Fibroblast of mammary gland (primary cell): ENCODE measurements at regions not wholly inside any gene's neighbourhood (a gene's known extent, or its start where the extent isn't known, plus 50 kb on each side); places are given as distances from the start of the nearest gene placed in this dataset.

Source experiments
- DNase-seq: peaks from one replicate; pipeline ENCODE4 v3.0.0-alpha.2; 2010; ENCODE audit warnings: low read depth
- H3K4me3 ChIP-seq: 2 replicates; pipeline ENCODE4 v1.5.1; 2011; ENCODE audit warnings: low read depth, mild to moderate bottlenecking, low read length, moderate library complexity; ENCODE audit not compliant: control insufficient read depth
- TF ChIP-seq, protein P1 (sequence below): conservative IDR thresholded peaks from 2 replicates; pipeline ENCODE4 v1.5.1; 2011; ENCODE audit warnings: low read depth, low read length, inconsistent platforms; ENCODE audit not compliant: control insufficient read depth, insufficient read depth

DNA sequence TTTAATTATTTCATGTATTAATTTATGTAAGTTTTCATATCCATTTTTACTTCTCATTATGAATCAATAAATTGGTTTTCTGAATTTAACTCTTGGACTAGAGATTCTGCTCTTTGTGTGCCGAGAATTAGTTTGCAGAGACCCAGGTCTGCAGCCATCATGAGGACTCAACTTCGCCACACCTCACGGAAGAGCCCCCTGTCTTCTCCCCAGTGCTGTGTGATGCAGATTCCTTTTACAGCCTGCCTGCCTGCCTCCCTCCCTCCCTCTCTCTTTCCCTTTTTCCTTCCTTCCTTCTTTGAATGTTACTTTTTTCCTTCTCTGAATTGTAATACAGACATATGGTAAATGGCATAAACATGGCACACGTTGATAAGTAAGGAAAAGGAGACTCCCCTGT, 947.7 kb downstream of the TBC1D22A start:
- no peak overlapping the region for H3K4me3 ChIP-seq
- TF ChIP-seq, protein P1, sequence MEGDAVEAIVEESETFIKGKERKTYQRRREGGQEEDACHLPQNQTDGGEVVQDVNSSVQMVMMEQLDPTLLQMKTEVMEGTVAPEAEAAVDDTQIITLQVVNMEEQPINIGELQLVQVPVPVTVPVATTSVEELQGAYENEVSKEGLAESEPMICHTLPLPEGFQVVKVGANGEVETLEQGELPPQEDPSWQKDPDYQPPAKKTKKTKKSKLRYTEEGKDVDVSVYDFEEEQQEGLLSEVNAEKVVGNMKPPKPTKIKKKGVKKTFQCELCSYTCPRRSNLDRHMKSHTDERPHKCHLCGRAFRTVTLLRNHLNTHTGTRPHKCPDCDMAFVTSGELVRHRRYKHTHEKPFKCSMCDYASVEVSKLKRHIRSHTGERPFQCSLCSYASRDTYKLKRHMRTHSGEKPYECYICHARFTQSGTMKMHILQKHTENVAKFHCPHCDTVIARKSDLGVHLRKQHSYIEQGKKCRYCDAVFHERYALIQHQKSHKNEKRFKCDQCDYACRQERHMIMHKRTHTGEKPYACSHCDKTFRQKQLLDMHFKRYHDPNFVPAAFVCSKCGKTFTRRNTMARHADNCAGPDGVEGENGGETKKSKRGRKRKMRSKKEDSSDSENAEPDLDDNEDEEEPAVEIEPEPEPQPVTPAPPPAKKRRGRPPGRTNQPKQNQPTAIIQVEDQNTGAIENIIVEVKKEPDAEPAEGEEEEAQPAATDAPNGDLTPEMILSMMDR = no peak
- DNase-seq = no peak

DNA sequence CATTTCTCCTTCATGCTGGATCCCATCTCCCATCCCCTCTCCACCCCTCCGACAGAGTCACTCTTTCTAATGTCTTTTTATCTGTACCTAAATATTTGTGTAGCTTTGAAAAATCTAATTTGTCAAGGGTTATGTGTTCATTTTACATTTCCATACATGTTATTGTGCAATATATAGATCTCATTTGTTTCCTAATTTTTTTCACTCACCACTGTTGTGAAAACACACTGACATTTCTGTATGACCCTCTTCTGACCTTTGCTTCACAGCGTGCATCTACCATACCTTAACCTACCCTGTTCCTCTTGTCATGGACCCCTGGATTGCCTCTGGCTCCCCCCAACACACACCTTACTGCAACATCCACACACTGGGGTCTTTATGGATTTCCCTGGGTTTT, 942.9 kb downstream of the TBC1D22A start:
- H3K4me3 ChIP-seq = no peak overlapping the region
- DNase-seq = no peak
- TF ChIP-seq, protein P1 = no peak

DNA sequence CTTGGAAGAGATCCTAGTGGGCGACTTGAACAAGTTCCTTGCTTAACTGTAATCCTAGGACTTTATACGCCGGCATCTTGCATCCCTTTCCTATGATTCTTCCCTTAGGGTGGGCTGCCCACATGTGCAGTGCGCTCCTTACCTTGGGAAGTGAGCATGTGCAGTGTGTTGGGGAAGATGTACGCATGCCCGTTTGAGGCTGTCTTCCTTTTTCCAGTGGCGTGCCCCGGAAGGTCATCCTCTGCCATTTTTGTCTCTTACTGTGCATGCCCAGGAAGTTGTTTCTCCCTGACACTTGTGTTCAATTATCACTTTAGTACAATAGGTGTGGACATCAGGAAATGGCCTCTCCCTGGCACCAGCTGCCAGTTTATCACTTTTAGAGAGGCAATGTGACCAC, 936.5 kb downstream of the TBC1D22A start:
- H3K4me3 ChIP-seq = no peak overlapping the region
- no peak for DNase-seq
- TF ChIP-seq, protein P1 = no peak

DNA sequence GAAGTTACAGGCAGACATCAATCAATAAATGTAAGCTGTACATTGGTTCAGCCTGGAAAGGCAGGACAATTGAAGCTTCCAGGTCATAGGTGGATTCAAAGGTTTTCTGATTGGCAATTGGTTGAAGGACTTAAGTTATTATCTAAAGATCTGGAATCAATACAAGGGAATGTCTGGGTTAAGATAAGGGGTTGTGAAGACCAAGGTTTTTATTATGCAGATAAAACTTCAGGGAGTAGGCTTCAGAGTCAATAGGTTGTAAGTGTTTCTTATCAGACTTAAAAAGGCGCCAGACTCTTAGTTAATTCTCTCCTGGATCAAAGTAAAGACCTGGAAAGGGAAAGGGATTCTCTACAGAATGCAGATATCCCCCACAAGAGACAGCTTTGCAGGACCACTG, 935.4 kb downstream of the TBC1D22A start:
- no peak for DNase-seq
- TF ChIP-seq, protein P1 = no peak
- H3K4me3 ChIP-seq = no peak overlapping the region

DNA sequence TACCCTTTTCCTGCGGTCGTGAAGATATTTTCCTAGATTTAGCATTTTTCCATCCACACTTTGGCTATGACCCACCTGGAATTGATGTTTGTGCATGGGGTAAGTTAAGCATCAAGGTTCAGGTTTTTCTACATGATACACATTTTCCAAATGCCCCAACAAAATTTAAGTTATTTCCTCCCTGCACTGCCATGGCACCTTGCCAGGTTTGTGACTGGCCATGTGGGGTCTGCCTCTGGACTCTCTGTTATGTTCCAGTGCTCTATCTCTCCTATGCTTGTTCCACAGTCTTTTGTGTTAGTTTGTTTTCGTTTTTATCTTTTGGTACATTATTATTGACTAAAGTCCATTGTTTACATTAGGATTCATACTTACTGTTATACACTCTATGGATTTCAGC, 934.3 kb downstream of the TBC1D22A start:
- TF ChIP-seq, protein P1 = no peak
- no peak overlapping the region for H3K4me3 ChIP-seq
- no peak for DNase-seq

DNA sequence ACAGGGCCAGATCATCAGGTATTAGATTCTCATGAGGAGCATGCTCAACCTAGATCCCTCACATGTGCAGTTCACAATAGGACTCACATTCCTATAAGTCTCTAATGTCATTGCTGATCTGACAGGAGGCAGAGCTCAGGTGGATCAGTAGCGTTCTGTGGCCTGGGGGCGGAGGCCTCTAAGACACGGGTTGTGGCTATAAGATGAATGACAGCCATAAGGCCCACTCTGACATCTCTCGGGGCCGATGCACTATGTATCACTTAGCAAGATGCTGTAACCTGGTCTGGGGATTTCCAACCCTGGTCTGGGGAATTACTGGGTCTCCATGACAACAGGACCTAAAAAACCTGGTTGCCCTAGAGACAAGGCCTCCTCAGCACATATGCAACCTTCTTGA, 932.7 kb downstream of the TBC1D22A start:
- TF ChIP-seq, protein P1 = no peak
- DNase-seq = no peak
- no peak overlapping the region for H3K4me3 ChIP-seq

DNA sequence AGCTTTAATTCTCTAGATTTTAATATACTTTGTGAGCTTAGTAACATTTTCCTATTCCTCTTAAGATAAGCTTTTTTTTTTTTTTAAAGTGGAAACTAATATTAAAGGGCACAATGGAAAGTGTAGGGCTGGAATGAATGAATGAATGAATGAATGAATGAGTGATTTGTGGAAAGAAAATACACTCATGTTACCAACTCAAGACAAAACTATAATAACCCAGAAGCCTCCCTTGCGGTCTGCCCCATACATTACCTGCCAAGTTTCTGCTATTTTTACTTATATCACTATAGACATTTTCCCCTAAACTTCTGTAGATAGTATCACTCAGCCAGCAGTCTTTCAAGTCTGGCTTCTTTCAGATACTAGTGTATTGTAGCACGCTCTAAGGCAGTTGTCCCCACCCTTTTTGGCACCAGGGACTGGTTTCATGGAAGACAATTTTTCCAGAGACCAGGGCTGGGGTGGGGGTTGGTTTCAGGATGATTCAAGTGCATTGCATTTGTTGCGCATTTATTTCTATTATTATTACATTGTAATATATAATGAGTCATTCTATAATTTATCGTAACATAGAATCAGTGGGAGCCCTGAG, 932.2 kb downstream of the TBC1D22A start:
- no peak for DNase-seq
- TF ChIP-seq, protein P1 = no peak
- H3K4me3 ChIP-seq = no peak overlapping the region
